LHCN-M2 (cell line): ENCODE measurements at regions not wholly inside any gene's neighbourhood (a gene's known extent, or its start where the extent isn't known, plus 50 kb on each side); places are given as distances from the start of the nearest gene placed in this dataset.
"Not testable (repeated sequence)": the region's sequence is repeated elsewhere in the genome, so short reads cannot be mapped to it uniquely, and the experiment has no call there.

Experiments used
- DNase-seq: peaks from one replicate; pipeline ENCODE4 v3.0.0-alpha.2; 2012; ENCODE audit warnings: low read depth

- no peak for DNase-seq
Observed at GRCh38 chr3:134704133-134704532, 53.3 kb upstream of the KY start.

- no peak for DNase-seq
Observed at GRCh38 chr3:134704556-134704955, 53.7 kb upstream of the KY start.

- peak; percentile 19 for DNase-seq
Observed at GRCh38 chr3:134707908-134708597, 57.2 kb upstream of the KY start.

- DNase-seq: peak; percentile 9
Observed at GRCh38 chr3:134708671-134709070, 57.8 kb upstream of the KY start.

- no peak for DNase-seq
Observed at GRCh38 chr3:134709076-134709475, 58.3 kb upstream of the KY start.

- no peak for DNase-seq
Observed at GRCh38 chr3:134709561-134710312, 58.9 kb upstream of the KY start.

- no peak for DNase-seq
Observed at GRCh38 chr3:134710313-134710680, 59.5 kb upstream of the KY start.

GRCh38 chr3:134711284-134711683 lies 60.5 kb upstream of the KY start:
- peak; percentile 6 for DNase-seq

GRCh38 chr3:134713671-134714070 lies 62.8 kb upstream of the KY start:
- DNase-seq: no peak

GRCh38 chr3:134718726-134719125 lies 67.9 kb upstream of the KY start:
- peak; percentile 7 for DNase-seq

GRCh38 chr3:134721214-134721613 lies 70.4 kb upstream of the KY start:
- DNase-seq: no peak

GRCh38 chr3:134722969-134723368 lies 72.1 kb upstream of the EPHB1 start:
- no peak for DNase-seq

GRCh38 chr3:134729649-134730048 lies 65.4 kb upstream of the EPHB1 start:
- no peak for DNase-seq

GRCh38 chr3:134737516-134737915 lies 57.5 kb upstream of the EPHB1 start:
- no peak for DNase-seq

GRCh38 chr3:134740077-134740476 lies 55.0 kb upstream of the EPHB1 start:
- not testable (repeated sequence) for DNase-seq

GRCh38 chr3:134742202-134742601 lies 52.9 kb upstream of the EPHB1 start:
- DNase-seq: no peak

- DNase-seq: peak; percentile 9
Observed at GRCh38 chr3:134743006-134743405, 52.1 kb upstream of the EPHB1 start.
